IPS-NIHi11 (cell line): ENCODE measurements at regions not wholly inside any gene's neighbourhood (a gene's known extent, or its start where the extent isn't known, plus 50 kb on each side); places are given as distances from the start of the nearest gene placed in this dataset.
"Not testable (repeated sequence)": the region's sequence is repeated elsewhere in the genome, so short reads cannot be mapped to it uniquely, and the experiment has no call there.

Source experiments
- DNase-seq: peaks from one replicate; pipeline ENCODE4 v3.0.0; 2012; ENCODE audit warnings: mixed read lengths, low spot score

DNA sequence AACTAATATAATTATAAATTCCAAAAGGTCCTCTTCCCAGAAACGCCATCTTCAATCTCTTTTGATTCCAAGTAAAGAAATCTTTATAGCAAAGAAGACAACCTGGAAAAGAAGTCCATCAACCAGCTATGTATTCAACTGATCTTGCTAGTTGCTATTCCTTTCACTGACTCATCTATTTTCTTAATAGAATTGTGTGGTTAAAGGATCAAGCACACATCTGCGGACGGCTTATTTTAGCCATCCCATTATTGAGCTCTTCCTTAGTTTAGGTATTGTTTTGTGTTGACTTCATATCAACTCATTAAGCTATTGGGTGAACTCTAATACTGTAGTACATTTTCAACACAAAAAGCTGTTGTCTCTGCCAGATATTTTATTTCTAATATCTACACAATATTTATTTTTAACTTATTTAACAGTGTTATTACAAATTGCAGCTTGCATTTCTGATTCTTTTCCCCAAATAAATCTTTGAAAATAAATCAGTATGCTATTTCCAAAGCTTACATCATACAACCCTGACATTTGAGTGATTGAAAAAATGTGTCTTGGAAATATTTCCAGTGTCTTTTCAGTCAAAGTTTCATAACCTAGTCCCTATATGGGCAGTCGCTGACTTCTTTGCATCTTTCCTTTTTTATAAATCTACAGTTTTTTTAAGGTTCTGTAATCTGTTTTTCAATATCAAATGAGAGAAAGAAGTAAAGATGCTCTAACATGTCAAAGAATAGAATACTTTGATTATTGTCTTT, 158.8 kb upstream of the SPRY2 start:
- DNase-seq, result no peak

DNA sequence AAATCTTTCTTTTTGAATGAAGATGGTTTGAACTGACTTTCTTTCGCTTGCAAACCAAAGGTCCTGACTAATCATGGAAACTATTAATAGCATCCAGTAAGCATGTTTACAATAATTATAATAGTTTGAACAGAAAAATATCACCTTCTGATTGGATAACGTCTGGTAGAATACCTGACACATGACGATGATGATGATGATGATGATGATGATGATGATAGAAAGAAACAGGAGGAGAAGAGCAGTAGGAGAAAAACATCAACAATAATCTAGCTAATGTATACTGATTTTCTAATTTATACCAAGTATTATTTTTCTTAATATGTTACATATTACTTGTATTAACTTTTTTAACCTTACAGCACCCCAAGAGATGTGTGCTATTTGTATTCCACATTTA, 157.5 kb upstream of the SPRY2 start:
- no peak for DNase-seq

DNA sequence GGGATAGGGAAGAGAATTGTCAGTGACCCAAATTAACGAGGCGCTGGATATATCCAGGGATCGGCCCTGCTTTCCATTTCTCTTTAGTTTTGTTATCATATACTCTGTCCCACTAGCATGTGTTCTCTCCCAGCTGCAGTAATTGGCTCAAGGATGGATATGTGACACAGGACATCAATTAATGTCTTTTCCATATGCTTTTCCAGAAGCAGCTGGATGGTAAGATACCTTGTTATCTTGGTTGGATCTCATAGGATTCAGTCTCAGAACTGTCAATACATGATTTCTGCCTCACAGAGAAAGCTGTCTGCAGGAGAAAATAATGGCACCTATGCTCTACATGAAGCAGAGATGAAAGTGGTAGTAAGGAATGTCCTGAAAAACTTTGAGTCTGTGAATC, 157.1 kb upstream of the SPRY2 start:
- DNase-seq, result no peak

DNA sequence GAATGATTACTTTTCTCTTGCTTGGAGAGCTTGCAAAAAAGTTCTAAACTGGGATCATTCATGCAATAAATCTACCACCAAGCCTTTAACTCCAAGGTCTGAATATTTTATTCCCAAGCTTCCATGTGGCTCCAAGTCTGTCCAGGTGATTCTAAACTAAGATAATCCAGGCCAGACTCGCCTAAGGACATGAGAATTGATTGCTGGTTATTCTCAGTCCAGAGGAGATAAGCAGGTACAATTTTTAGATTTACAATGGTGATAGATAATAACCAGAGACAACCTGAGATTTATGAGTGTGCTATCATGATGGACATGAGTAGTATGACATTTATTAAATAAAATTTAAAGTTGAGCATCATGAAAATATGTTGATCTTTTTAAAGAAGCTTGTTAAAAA, 156.5 kb upstream of the SPRY2 start:
- no peak for DNase-seq

DNA sequence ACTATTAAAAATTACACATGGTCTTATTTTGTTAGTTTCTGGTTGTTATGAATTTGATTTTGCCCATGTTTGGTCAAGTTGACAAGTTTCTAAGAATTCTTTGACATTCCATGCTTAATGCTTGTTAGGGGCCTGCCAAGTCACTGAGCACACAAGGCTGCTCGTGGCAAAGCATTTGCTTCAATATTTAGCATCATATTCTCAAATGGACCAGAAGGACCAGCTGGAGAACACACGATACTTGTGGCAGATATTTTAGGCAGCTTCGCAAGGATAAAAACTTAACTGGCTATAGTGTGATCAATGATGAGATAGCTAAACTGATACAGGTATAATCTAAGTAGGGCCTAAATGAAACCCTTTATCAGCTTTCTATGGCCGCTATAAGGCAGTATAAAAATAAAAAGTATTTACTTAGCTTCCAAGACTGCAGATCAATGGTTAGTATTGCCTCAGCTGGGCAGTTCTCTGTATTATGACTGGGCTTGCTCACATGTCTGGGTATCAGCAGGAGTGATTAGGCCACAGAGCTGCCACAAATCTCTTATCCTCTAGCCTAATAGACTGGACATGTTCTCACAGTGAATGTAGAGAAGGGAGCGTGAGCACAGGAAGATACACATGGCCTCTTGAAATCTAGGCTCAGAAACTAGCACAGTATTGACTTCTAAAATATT, 155.9 kb upstream of the SPRY2 start:
- DNase-seq, result no peak

DNA sequence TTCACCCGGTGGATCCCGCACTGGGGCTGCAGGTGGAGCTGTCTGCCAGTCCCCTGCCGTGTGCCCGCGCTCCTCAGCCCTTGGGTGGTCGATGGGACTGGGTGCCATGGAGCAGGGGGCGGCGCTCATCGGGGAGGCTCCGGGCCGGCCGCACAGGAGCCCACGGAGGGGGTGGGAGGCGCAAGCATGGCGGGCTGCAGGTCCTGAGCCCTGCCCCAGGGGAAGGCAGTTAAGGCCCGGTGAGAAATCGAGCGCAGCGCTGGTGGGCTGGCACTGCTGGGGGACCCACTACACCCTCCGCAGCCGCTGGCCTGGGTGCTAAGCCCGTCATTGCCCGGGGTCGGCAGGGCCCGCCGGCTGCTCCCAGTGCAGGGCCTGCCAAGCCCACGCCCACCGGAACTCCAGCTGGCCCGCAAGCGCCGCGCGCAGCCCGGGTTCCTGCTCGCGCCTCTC, 149.6 kb upstream of the SPRY2 start:
- DNase-seq, result not testable (repeated sequence)

DNA sequence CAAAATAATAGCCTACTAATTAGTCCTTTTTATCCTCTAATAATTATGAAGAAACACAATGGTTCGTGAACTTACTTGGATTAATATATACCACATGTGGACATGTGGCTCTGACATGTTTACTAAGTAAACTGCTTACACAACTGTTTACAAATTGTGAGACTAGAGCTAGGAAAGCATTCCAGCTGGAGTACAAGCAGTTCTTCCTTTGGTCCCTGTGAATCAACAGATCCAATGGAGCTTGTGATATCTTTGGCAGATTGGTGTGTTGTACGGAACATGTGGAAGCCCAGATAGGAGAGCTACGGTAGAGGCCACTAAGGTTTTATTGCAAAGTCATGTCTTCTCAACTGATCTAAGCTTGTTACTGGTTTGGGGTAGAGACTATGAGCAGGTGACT, 145.5 kb upstream of the SPRY2 start:
- DNase-seq, result no peak

DNA sequence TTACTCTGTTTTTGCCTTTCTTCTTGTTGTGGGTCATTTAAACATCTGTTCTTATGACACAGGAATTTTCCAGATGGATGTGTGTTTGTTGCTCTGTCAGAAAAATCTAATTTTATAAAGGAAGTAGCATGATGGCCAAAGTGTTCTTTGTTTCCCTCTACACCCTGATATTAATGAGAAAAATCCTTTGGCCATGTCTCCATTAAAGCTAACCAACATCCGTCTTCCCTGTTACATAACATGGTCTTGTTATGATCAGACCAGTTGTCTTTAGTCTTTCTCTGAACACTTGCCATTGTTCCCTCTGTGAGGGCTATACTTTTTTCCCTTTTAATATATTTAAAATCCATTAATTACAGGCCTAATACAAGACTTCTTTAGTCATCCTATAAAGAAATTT, 142.2 kb upstream of the SPRY2 start:
- DNase-seq, result no peak

DNA sequence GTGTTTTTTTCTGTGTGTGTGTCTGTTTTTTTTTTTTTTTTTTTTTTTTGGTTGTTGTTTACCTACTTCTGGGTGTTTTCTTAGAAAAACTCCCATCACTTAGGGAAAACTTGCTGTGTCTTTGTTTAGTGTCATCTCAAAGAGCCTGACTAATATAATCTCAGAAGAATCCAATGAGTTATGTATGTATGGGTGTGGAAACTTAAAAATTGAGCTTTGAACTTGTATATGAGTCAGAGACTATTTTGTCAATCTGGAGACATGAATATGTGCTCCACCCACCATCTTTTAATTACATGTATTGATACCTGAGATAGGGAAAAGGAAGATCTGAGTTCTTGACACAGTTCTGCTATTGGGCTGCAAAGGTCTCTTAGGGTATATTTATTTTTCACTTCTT, 140.7 kb upstream of the SPRY2 start:
- no peak for DNase-seq

DNA sequence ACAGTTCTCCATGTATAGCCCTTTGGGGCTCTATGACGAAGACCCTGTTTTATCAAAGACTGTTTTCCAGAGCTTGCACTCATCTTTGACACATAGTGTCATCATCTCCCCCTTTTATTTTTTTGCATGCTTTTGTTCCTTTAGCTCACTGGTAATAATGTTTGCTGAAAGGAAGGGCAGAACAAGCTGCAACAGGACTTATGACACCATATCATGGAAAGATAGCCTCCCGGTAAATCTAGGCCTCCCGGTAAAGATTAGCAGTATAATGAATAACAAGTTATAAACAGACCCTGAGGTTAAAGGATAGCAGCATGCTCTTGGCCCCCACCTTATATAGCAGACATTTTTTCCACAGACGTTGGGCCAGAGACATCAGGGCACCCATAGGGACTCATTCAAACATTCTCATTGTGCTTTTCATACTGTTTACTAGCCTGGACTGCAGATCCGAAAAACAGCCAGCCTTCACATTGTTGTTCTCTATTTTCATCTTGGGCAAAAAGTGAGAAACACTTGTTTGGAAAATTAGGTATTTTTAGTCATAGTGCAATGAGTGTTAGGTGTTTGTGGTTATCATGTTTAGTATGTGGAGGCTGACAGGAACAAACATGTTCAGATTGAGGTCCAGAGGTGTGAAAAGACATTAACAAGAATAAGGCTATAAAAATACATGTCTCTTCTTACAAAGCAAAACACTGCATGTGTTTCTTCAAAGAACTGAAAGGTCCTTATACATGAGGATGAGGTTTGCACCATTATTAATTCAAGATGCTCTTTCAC, 136.9 kb upstream of the SPRY2 start:
- DNase-seq, result no peak

DNA sequence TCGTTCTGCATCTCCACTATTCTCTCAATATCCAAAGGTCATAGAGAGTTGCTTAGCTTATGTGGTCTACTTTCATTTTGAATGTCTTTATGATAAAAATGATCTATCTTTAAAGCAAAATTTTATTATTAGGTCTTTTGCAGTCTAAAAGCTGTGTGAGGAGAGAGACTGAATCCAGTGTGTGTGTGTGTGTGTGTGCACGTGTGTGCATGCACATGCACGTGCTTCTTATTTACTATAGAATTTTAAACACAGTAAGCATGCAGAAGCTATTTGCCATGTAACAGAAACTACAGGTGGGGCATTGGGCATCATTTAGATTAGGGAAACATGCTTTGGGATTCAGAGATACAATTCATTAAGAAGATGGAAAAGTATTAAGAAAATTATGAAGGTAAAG, 136.0 kb upstream of the SPRY2 start:
- no peak for DNase-seq

DNA sequence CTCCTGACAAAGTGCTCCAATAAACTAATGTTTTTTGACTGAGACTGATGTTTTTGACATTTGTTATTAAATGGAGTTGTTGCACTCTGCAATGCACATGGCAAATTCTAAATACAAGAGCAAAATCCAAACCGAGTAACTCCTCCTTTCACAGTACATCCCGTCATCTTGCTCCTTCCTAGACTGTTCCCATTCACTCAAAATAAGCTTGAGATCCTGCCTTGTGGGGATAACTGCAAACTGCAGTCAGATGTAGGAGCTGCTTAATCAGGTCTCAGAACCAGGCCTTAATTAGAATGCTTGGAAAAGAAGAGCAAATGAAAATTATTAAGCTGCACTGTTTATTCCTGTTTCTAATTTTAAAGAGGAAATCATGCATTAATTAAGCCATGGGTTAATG, 134.8 kb upstream of the SPRY2 start:
- DNase-seq, result no peak

DNA sequence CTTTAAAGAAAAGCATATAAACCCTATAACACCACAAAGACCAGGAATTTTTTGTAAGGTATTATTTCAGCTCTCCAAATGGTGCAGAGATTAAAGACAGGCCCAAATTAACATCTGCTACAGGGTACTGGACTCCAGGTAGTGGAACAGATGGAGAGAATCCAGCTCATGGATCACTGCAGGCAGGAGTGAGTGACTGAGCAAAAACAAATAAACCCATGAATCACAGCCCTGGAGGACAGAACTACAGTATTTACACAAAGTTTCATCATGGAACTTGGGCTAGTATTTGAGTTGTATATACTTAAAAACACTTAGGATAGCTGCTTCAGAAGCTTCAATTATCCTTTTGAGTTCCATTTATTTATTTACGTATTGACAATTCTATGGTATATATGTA, 132.8 kb upstream of the SPRY2 start:
- DNase-seq, result no peak

DNA sequence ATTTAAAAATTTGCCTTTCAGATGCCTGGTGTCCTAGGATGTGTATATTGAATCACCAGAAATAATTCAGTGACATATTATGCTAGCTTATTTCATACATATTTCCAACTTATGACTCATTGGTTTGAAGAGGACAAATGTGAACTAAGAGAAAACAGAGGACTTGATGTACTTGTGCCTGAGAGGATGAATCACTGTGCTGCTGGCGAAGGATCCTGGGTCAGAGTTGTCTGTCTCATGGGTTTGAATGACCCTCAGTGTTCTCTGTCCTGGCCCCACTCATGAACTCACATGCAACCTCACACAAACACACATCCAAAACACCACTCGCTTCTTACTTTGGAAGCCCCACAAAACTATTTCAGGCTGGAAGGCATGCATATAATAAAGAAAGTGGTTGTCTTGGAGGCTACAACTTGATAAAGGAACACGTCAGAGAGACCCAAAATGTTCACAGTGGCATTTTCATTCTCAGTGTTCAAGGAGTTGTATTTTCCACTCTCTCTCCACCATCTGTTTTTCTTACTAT, 129.0 kb upstream of the SPRY2 start:
- no peak for DNase-seq

DNA sequence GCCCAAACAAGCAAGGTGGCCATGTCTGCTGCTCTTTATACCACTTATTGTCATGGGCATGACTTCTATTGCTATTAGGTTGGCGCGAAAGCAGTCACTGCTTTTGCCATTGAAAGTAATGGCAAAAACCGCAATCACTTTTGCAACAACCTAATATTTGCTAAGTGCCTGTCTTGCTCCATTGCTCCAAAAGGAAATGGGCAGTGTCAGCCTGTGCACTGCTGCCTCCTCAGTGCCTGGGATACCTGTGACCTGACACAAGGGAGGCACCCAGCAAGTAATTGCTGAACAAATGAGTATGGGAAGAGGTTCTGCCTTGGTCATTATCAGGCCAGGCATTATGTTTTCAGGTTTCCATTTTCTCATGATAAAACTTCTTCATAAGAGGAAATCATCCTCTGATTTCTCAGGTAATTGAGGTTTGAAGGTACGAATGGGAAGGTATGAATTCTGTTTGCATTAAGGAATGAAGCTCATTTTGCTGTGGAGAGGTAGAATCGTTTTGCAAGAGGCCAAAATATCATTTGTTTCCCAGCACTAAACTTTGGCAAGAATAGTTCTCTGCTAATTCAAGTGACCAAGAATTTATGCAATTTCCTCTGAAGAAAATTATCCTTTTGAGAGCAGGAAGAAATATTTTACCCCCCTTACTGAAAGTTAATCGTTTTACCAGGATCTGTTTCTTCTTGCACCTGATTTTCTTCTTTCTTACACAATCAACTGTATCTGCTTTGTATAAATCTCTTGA, 128.4 kb upstream of the SPRY2 start:
- no peak for DNase-seq

DNA sequence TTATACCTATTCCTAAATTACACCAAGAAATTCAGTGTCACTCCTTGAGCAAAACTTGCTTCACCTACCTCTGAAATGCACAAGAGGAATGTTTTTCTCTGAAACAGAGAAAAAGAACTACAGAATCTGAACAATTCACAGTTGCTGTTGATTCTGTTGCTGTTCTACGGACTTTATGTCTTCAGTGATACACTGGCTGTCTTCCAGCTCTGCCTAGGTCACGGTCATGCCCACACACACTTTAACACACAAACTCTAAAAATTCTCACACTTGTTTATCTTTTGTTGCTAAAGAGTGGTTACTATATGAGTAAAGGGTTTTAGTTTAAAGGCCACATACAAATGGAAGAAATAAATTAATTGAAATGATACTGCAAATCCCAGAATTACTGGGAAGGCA, 124.4 kb upstream of the SPRY2 start:
- DNase-seq, result no peak

DNA sequence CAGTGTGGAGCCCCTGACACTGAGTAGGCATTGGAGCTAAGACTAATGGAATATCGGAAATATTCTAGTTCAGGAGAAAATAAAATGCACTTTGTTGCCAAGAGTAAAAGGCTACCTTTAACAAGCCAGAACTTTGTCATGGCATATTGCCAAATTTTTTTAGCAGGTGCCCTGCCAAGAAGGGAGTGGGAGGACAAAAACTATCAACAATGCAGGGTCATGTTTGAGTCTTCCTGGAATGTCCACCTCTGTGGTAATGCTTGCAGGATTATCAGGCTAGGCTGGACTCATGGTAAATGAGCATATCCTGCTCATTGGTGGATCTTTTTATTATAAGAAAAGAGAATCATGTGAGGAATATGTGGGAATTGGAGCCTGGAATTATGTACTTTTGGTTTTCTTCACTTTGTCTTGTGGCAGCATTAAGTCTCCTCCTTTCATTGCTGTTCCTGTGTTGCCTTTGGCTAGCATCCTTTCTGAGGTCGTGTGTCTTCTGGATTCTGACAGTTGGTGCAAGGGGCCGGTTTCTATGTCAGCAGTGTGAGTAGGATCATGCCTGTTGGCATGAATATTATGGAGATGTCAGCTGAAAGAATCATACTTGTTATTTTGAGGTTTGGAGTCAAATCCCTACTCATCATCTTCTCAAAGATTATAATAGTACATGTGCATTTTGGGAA, 122.9 kb upstream of the SPRY2 start:
- DNase-seq, result no peak

DNA sequence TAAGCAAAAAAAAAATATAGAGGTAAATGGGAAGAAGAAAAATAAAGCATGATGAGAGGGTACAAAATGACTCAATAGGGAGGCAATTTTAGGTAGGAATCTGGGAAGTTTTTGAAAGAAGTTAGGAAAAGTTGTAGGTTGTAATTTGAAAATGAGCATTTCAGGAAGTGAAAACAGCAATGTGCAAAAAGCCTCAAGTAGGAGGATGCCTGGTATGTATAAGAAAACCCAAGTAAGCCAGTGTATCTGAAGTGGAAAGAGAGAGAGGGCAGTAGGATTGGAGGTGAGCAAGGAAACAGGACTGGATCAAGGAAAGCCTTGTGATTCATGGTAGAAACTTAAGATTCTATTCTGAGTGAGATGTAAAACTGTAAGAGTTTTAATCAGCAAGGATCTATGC, 121.6 kb upstream of the SPRY2 start:
- DNase-seq, result no peak

DNA sequence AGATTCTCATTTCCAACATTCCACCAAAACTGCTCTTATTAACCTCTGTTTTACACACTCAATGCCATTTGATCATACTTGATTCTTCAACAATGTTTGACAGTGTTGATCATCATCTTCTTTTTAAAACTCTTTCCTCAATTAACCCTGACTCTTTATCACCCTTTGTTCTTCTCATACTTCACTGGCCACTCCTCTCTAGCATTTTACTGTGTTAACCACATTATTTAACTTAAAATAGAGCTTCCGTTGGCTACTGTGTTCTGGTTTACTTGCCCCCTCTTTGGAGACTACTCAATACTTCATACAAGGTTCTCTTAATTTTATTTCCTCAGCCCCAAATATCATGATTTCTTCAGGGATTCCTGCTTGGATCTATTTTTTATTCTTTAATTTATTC, 121.1 kb upstream of the SPRY2 start:
- DNase-seq, result no peak

DNA sequence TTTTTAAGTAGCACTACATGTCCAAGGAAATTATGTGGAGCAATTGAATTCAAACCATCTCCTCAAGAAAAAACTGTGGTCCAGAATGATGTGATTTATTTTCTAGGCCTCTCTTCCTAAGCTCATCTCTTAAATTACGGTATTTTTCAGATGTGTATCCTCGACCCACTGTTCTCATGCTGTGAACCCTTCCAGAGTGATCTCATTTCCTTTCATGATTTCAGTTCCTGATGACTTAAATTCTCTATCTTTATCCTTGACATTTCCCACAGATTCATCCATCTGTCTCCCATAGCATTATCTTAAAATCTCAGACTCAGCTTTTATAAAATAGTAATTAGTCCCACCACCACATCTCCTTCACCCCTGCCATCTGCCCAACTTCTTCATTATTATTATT, 117.6 kb upstream of the SPRY2 start:
- DNase-seq, result no peak

DNA sequence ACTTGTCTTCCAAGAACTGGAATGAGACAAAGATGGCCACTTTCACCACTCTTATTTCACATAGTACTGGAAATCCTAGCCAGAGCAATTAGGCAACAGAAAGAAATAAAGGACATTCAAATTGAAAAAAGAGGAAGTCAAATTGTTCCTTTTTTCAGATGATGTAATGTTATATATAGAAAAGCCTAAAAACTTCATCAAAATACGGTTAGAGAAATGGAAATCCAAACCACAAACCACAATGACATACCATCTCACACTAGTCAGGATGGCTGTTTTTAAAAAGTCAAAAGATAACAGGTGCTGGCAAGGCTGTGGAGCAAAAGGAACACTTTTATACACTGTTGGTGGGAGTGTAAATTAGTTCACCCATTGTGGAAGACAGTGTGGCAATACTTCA, 113.3 kb upstream of the SPRY2 start:
- no peak for DNase-seq

DNA sequence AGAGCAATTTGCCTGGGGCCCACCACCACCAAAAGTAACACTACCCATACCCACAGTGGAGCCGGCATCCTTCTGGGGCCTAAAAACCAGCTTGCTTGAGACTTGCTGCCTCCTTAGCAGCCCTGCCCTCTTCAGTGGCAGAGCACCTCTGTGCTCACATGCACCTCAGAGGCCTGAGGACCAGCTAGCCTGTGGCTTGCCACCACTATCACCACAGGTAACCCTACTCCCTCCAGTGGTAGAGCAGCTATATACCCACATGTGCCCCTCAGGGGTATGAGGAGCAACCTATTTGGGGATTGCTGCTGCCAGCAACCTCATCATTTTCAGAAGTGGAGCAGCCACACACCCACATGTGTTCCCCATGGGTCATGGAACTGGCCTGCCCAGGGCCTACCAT, 111.4 kb upstream of the SPRY2 start:
- no peak for DNase-seq
